HEK293 (cell line): ENCODE measurements at regions not wholly inside any gene's neighbourhood (a gene's known extent, or its start where the extent isn't known, plus 50 kb on each side); places are given as distances from the start of the nearest gene placed in this dataset.

Experiments used
- BCL11A ChIP-seq: fragments of 450-650 bp; formaldehyde crosslinking; IDR thresholded peaks from 2 replicates; pipeline ENCODE4 v1.5.1; 2016; ENCODE audit warnings: low read depth, missing biosample characterization, missing genetic modification characterization
- INSM2 ChIP-seq: fragments of 450-650 bp; formaldehyde crosslinking; IDR thresholded peaks from 2 replicates; pipeline ENCODE4 v1.5.1; 2016; ENCODE audit warnings: missing biosample characterization, missing genetic modification characterization
- TF ChIP-seq, protein P1 (sequence below): fragments of 450-650 bp; formaldehyde crosslinking; IDR thresholded peaks from 2 replicates; pipeline ENCODE4 v1.5.1; 2016; ENCODE audit warnings: missing biosample characterization, missing genetic modification characterization
- TF ChIP-seq, protein P2 (sequence below): fragments of 450-650 bp; formaldehyde crosslinking; IDR thresholded peaks from 2 replicates; pipeline ENCODE4 v1.5.1; 2016; ENCODE audit warnings: missing biosample characterization, missing genetic modification characterization
- TF ChIP-seq, protein P3 (sequence below): fragments of 450-650 bp; formaldehyde crosslinking; IDR thresholded peaks from 2 replicates; pipeline ENCODE4 v1.5.1; 2016; ENCODE audit warnings: missing biosample characterization, missing genetic modification characterization

GRCh38 chr5:82644766-82645165 lies 366.6 kb upstream of the RPS23 start:
- TF ChIP-seq, protein P1, sequence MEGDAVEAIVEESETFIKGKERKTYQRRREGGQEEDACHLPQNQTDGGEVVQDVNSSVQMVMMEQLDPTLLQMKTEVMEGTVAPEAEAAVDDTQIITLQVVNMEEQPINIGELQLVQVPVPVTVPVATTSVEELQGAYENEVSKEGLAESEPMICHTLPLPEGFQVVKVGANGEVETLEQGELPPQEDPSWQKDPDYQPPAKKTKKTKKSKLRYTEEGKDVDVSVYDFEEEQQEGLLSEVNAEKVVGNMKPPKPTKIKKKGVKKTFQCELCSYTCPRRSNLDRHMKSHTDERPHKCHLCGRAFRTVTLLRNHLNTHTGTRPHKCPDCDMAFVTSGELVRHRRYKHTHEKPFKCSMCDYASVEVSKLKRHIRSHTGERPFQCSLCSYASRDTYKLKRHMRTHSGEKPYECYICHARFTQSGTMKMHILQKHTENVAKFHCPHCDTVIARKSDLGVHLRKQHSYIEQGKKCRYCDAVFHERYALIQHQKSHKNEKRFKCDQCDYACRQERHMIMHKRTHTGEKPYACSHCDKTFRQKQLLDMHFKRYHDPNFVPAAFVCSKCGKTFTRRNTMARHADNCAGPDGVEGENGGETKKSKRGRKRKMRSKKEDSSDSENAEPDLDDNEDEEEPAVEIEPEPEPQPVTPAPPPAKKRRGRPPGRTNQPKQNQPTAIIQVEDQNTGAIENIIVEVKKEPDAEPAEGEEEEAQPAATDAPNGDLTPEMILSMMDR: no peak
- TF ChIP-seq, protein P2, sequence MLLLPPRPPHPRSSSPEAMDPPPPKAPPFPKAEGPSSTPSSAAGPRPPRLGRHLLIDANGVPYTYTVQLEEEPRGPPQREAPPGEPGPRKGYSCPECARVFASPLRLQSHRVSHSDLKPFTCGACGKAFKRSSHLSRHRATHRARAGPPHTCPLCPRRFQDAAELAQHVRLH: no peak
- TF ChIP-seq INSM2 (no peak), BCL11A (tag by site-specific recombination) (no peak)
- TF ChIP-seq, protein P3, sequence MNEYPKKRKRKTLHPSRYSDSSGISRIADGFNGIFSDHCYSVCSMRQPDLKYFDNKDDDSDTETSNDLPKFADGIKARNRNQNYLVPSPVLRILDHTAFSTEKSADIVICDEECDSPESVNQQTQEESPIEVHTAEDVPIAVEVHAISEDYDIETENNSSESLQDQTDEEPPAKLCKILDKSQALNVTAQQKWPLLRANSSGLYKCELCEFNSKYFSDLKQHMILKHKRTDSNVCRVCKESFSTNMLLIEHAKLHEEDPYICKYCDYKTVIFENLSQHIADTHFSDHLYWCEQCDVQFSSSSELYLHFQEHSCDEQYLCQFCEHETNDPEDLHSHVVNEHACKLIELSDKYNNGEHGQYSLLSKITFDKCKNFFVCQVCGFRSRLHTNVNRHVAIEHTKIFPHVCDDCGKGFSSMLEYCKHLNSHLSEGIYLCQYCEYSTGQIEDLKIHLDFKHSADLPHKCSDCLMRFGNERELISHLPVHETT: no peak
